ENCODE measurements at regions not wholly inside any gene's neighbourhood (a gene's known extent, or its start where the extent isn't known, plus 50 kb on each side); places are given as distances from the start of the nearest gene placed in this dataset.
"Not testable (repeated sequence)": the region's sequence is repeated elsewhere in the genome, so short reads cannot be mapped to it uniquely, and the experiment has no call there.

DNA sequence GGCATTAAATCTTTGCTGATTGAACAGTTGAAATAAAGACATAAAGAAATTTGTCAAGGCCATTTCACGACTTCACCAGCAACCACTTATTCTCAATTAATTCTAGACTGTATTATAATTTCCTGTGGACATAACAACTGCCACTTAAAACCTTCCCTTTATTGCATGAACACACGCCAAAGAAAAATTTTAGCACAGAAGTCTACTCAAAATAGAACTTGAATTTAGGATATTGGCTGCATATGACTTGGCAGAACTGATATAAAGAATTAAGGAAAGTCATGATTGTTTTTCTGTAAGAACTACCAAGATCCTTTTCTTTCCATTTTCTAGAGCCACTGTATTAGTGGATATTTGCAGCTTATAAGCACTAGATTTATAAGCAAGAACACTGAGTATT is 226.5 kb upstream of the AKR1E2 start:
- no peaks in the 10 kb centered on the region for H3K36me3 ChIP-seq
- no peak for TF ChIP-seq EP300 (IDR thresholded peaks at IDR 0.05)
- TF ChIP-seq, protein P1, sequence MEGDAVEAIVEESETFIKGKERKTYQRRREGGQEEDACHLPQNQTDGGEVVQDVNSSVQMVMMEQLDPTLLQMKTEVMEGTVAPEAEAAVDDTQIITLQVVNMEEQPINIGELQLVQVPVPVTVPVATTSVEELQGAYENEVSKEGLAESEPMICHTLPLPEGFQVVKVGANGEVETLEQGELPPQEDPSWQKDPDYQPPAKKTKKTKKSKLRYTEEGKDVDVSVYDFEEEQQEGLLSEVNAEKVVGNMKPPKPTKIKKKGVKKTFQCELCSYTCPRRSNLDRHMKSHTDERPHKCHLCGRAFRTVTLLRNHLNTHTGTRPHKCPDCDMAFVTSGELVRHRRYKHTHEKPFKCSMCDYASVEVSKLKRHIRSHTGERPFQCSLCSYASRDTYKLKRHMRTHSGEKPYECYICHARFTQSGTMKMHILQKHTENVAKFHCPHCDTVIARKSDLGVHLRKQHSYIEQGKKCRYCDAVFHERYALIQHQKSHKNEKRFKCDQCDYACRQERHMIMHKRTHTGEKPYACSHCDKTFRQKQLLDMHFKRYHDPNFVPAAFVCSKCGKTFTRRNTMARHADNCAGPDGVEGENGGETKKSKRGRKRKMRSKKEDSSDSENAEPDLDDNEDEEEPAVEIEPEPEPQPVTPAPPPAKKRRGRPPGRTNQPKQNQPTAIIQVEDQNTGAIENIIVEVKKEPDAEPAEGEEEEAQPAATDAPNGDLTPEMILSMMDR (IDR thresholded peaks at IDR 0.05): no peak
- TF ChIP-seq POLR2AphosphoS5 (IDR thresholded peaks at IDR 0.05): no peak
- no peak for TF ChIP-seq POLR2A (IDR thresholded peaks at IDR 0.05)
- H3K27ac ChIP-seq: no peak overlapping the region
- no peaks in the 10 kb centered on the region for H3K27me3 ChIP-seq
- WGBS: 79% methylated on average over 2 of the region's 2 CpGs
- DNase-seq (ENCODE audit: low spot score in 2 of 2): no peak
- H3K4me3 ChIP-seq: no peak overlapping the region
- H3K9me3 ChIP-seq: no peaks in the 10 kb centered on the region
- no peaks in the 10 kb centered on the region for H3K4me1 ChIP-seq

DNA sequence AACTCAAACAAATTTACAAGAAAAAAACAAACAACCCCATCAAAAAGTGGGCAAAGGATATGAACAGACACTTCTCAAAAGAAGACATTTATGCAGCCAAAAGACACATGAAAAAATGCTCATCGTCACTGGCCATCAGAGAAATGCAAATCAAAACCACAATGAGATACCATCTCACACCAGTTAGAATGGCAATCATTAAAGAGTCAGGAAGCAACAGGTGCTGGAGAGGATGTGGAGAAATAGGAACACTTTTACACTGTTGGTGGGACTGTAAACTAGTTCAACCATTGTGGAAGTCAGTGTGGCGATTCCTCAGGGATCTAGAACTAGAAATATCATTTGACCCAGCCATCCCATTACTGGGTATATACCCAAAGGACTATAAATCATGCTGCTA is 228.1 kb upstream of the AKR1E2 start:
- not testable (repeated sequence) for DNase-seq (ENCODE audit: low spot score in 2 of 2); H3K27me3 ChIP-seq; H3K36me3 ChIP-seq; H3K9me3 ChIP-seq; H3K4me1 ChIP-seq; H3K4me3 ChIP-seq; H3K27ac ChIP-seq
- 96% methylated on average over 2 of the region's 2 CpGs for WGBS

DNA sequence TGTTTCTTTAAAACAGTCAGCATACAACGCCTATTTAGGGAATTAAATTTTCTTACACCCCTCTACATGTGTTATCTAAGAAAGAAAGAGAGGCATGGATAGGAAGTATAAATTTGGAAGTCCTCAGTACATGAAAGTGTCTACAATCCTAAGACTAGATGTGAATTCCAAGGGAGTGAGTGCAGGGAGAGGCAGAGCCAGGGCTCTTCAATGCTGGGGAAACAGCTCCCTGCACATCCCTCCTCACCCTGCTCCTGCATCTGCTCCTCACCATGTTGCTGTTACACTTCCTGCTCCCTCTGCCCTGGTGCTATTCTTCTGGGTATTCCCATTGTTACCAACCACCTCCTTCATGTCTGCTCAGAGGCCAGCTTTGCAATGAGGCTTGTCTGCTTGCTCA is 229.1 kb upstream of the AKR1E2 start:
- H3K9me3 ChIP-seq: no peaks in the 10 kb centered on the region
- H3K4me3 ChIP-seq: no peak overlapping the region
- DNase-seq (ENCODE audit: low spot score in 2 of 2): no peak
- no peaks in the 10 kb centered on the region for H3K4me1 ChIP-seq
- TF ChIP-seq, protein P1 (IDR thresholded peaks at IDR 0.05): no peak
- no peak for TF ChIP-seq POLR2A (IDR thresholded peaks at IDR 0.05)
- no peak overlapping the region for H3K27ac ChIP-seq
- 84% methylated on average over 1 of the region's 1 CpG for WGBS
- H3K36me3 ChIP-seq: no peaks in the 10 kb centered on the region
- no peaks in the 10 kb centered on the region for H3K27me3 ChIP-seq

DNA sequence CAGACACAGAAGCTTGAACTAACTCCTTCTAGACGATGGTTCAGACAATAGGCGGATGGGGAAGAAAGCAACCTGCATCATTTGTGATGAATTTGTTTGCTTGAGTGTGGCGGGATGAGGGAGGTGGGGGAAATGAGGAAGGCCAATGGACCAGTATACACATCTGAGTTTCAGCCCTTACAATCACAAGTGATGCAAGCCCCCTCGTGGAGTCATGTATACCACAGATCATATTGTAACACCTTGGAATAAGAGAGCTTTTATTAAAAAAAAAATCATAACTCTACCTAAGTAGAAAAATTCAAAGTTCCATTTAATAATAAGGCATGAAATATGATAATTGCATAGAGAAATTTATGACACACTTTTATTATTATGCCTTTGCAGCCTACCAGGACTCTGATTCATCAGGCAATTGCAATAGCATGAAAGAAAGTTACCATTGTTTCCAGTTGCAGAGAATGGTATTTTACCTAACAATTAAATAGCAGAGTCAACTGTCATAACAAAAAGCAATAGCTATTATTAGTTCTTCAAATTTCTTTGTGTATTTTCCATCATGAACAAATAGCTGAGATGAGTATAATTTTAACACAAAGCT is 230.2 kb upstream of the AKR1E2 start:
- no peaks in the 10 kb centered on the region for H3K36me3 ChIP-seq
- no peak for TF ChIP-seq EP300 (IDR thresholded peaks at IDR 0.05)
- TF ChIP-seq, protein P1 (IDR thresholded peaks at IDR 0.05): no peak
- TF ChIP-seq POLR2AphosphoS5 (IDR thresholded peaks at IDR 0.05): no peak
- TF ChIP-seq POLR2A (IDR thresholded peaks at IDR 0.05): no peak
- 96% methylated on average over 4 of the region's 4 CpGs for WGBS
- H3K27me3 ChIP-seq: no peaks in the 10 kb centered on the region
- H3K4me1 ChIP-seq: no peaks in the 10 kb centered on the region
- H3K9me3 ChIP-seq: no peaks in the 10 kb centered on the region
- DNase-seq (ENCODE audit: low spot score in 2 of 2): no peak
- no peak overlapping the region for H3K27ac ChIP-seq
- no peak overlapping the region for H3K4me3 ChIP-seq

DNA sequence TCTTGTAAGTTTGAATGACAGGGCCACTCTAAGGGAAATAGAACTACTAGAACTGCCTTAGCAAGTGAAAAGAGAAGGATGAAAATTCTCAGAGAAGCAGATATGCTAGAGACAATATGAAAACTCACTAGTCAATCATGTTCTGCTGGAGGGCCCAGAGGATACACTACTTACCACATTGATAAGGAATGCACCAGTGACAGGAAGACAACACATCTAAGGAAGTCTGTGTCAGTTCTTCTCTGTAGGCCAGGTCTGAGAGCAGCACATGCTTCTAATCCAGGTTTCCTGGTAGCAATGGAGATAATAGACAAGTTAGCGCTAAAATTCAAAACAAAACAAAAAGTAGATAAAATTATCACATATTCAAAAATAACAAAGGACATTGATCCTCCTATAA is 235.2 kb upstream of the AKR1E2 start:
- H3K4me1 ChIP-seq: no peaks in the 10 kb centered on the region
- no peak for DNase-seq (ENCODE audit: low spot score in 2 of 2)
- TF ChIP-seq, protein P1 (IDR thresholded peaks at IDR 0.05): no peak
- no peaks in the 10 kb centered on the region for H3K9me3 ChIP-seq
- H3K27ac ChIP-seq: no peak overlapping the region
- H3K36me3 ChIP-seq: no peaks in the 10 kb centered on the region
- H3K27me3 ChIP-seq: no peaks in the 10 kb centered on the region
- H3K4me3 ChIP-seq: no peak overlapping the region
- WGBS: 100% methylated on average over 1 of the region's 1 CpG

DNA sequence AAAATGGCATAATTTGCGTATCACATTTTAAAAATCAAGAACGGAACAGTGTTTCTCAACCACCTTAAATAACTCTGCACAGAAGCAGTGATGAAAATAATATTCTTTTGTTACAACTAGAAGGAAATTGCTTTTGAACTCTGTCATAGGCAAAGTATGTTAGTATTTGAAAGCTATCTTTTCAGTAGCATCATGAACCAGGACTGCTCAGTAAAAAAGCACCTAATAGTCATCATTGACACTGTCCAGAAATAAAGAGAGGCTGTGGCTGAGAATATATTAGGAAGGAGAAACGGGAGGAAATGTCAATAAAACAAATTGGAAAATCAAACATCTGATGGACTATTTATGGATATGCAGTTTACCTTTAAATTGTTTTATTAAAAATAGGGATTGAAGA is 237.2 kb upstream of the AKR1E2 start:
- 90% methylated on average over 3 of the region's 3 CpGs for WGBS
- no peak overlapping the region for H3K4me3 ChIP-seq
- H3K9me3 ChIP-seq: no peaks in the 10 kb centered on the region
- no peaks in the 10 kb centered on the region for H3K27me3 ChIP-seq
- no peak overlapping the region for H3K27ac ChIP-seq
- no peaks in the 10 kb centered on the region for H3K4me1 ChIP-seq
- DNase-seq (ENCODE audit: low spot score in 2 of 2): no peak
- TF ChIP-seq, protein P1 (IDR thresholded peaks at IDR 0.05): no peak
- TF ChIP-seq POLR2A (IDR thresholded peaks at IDR 0.05) (no peak), EP300 (IDR thresholded peaks at IDR 0.05) (no peak), POLR2AphosphoS5 (IDR thresholded peaks at IDR 0.05) (no peak)
- no peaks in the 10 kb centered on the region for H3K36me3 ChIP-seq
